ENCODE measurements at regions not wholly inside any gene's neighbourhood (a gene's known extent, or its start where the extent isn't known, plus 50 kb on each side); places are given as distances from the start of the nearest gene placed in this dataset.

GRCh38 chr11:121898903-121899302, 217.1 kb downstream of the BLID start:
- TF ChIP-seq EZH2phosphoT487 (IDR thresholded peaks at IDR 0.05), result no peak
- TF ChIP-seq CTCF (IDR thresholded peaks at IDR 0.05), result no peak
